ENCODE measurements at regions not wholly inside any gene's neighbourhood (a gene's known extent, or its start where the extent isn't known, plus 50 kb on each side); places are given as distances from the start of the nearest gene placed in this dataset.
"Not testable (repeated sequence)": the region's sequence is repeated elsewhere in the genome, so short reads cannot be mapped to it uniquely, and the experiment has no call there.

DNA sequence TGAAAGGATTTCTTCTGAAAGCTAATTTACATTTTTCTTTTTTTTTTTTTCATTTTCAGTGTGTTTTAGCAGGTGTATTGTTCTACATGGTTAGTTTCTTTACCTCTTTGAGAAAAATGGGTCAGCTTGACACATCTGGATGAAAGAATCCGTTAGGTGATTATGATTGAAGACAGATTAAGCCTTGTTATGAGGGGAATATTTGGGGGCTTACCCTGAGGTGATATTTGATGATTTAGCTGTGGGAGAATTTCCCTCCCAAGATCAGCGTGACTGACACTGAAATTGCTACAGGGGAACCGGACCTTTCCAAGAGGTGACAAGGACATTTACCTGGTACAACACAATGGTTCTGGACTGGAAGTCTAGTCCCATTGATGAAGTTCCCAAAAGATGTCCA is 147.5 kb downstream of the NFKBIZ start:
- DNase-seq (ENCODE audit: low spot score), result no peak

DNA sequence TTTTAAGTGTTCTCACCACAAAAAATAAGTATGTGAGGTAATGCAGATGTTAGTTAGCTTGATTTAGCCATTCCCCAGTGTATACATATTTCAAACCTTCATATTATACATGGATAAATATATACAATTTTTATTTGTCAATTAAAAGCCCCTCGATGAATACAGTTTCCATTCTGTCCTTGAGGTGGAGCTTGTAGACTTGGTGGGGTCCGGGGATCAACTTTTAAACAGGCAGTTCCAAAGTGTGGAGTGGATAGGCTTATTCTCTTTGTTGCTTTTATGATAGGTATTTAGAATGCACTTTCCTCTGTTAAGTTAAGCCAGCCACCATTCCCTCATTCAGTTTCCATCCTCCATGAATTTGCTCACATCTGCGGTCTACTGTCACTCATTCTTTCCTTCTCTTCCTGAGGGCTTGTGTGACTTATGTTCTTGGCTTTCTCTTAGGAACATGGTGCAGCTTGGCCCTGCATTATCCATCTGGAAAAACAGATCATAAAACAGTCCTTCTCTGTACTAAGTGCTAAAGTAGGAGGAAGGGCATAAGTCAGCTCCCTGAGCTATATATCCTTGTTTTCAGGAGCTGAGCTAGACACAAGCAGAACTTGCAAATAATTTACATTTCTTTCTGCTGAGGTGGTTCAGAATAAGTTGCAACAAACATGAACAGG is 149.1 kb downstream of the NFKBIZ start:
- DNase-seq (ENCODE audit: low spot score), result no peak

DNA sequence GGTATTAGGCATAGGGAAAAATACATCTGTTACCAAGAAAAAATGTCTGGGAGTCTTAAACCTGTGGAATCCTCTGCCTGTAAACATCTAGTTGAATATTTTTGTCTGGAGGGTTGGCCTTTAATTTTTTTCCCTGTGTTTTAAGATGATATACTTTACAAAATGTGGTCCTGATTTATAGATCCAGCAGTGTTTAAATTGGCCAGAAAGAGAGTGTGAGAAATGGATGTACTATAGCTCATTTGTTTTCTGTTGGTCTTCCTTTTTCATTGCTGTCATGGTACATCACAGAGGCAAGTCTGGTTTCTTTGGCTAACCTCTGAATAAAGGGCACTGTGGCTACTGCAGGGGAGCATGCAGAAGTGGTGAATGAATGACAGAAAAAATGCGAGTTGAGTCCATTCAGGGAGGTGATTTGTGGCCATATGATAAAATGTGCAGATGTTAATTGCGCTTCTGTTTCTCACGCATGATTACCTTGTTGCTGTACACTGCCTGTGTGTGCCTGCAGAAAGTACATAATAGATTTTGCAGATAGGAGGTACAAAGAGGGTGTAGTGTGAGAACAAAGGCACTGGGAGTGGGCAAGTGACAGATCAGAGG is 150.0 kb downstream of the NFKBIZ start:
- no peak for DNase-seq (ENCODE audit: low spot score)

DNA sequence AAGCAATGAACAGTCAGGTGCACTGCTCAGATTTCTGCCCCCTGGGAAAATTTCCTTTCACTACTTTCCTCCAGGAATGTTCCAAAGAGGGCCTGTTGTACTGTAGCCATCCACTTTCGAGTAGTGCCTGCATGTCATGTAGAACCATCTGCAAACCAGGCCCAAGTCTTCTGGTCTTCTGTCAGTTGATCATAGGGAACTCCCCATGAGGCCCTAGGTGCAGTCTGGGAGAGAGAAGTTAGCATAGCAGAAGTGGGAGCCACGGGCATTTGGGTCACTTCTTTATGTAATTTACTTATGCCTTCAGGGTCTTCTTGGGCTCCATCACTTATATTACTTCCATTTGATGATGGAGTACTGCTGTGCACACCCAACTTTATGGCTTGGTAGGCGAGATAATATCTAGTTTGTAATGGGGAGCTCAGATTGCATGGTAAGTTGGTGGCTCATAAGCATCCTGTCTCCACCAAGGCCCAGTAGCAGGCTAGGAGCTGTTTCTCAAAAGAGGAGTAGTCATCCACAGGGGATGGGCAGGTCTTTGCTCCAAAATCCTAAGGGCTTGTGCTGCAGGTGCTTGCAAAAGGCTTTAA is 151.4 kb downstream of the NFKBIZ start:
- DNase-seq (ENCODE audit: low spot score), result no peak

DNA sequence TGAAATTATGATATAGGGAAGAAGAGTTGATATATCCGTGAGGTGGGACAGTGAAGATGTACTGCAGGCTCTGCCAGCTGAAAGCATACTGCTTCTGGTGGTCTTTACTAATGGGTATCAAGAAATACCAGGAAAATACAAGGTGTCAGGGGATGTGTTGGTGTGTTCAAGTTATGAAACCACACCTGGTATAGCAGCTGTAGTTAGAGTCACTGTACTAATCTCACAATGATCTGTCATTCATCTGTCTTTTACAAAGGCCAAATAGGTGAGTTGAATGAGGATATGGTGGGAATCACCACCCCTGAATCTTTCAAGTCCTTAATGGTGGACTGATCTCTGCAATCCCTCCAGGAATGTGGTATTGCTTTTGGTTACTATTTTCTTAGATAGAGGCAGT is 152.7 kb downstream of the NFKBIZ start:
- no peak for DNase-seq (ENCODE audit: low spot score)

DNA sequence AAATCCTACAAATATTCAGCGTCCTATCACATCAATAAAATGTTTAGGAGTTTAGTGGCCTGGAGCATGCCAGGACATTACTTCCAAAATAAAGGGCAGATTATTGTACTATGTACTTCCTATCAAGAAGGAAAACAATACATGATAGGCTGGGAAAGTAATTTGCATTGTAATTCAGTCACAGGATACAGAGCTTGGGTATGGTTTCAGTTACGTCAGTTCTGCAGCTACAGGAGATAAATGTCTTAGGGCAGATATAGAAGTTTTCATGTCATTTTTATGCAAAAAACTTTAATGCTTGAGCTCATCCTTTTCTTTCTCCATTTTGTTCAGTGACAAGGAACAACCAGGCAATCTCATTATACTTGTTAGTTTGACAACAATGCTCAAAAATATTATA is 155.2 kb downstream of the NFKBIZ start:
- DNase-seq (ENCODE audit: low spot score), result no peak

DNA sequence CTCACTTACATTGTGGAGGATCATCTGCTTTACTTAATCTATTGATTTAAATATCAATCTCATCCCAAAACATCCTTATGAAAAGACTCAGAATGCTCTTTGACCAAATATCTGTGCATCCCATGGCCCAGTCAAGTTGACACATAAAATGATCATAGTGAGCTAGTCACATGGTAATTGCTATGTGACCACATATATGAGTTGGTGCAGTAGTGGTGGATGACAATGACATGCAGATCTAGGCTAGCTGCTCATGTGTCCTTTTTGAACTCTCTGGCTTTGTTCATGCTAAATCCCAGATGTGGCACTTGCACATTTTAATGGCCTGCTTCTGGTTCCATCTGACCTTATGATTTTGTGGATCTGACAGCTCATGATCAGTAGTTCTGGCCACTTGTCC is 156.2 kb downstream of the NFKBIZ start:
- no peak for DNase-seq (ENCODE audit: low spot score)

DNA sequence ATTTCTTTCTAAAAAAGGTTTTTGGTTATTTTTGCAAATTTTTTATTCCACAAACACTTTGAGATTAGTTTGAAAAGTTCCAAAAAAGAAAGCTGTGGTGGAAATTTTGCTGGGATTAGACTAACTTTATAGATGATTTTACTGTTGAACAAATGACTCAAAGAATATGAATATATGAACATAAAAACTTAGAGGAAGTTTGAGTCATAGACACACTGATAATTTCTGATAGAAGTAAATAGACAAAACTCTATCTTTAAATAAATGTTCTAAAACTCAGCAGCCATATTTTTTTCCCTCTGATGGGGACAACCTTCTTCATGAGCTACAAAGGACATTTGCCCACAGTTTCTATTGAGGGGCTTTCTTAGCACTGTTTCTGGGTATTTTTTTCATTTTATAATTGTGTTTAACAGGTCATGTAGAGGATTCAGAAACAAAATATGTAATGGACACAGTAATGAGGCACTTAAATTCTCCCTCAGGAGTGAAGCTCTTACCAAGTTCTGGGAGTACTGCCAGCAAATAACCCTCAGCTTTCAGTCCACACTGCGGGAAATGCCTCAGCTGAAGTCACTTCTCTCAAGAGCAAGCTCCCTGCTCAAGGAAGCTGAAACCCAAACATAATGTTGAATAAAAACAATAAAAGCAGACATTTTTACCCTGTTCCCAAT is 157.6 kb downstream of the NFKBIZ start:
- peak; percentile 74 for DNase-seq (ENCODE audit: low spot score)

DNA sequence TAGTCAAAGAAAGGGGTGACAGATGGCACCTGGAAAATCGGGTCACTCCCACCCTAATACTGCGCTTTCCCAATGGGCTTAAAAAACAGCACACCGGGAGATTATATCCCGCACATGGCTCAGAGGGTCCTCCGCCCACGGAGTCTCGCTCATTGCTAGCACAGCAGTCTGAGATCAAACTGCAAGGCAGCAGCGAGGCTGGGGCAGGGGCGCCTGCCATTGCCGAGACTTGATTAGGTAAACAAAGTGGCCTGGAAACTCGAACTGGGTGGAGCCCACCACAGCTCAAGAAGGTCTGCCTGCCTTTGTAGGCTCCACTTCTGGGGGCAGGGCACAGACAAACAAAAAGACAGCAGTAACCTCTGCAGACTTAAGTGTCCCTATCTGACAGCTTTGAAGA is 159.1 kb downstream of the NFKBIZ start:
- not testable (repeated sequence) for DNase-seq (ENCODE audit: low spot score)

DNA sequence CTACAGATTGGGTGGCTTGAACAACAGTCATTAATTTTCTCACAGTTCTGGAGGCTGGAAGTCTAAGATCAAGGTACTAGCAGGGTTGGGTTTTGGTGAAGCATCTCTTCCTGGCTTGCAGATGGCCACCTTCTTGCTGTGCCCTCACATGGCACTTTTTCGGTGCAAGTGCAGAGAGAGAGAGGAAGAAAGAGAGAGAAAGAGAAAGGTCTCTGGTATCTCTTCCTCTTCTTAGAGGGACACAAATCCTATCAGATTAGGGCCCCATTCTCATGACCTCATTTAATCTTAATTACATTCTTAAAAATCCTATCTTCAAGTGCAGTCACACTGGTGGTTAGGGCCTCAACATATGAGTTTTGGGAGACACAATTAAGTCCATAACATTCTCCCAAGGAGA is 167.1 kb downstream of the NFKBIZ start:
- no peak for DNase-seq (ENCODE audit: low spot score)

DNA sequence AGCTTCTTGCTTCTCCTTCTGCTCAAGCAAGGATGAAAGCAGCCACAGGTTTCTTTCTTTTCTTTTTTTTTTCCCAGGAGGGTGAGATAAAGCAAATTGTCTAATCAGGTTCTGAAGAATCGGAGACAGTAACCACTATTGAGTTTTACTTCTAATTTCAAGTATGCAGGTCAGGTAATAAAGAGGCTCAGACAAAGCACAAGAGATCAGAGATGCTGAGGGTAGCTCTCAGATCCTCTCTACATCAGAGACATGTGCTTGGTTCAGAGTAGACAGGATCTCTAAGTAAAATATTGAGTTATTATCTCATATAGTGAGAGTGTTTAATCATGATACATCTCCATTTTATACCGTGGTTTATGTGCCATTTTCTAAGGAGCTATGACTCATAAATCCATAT is 168.5 kb downstream of the NFKBIZ start:
- DNase-seq (ENCODE audit: low spot score), result no peak

DNA sequence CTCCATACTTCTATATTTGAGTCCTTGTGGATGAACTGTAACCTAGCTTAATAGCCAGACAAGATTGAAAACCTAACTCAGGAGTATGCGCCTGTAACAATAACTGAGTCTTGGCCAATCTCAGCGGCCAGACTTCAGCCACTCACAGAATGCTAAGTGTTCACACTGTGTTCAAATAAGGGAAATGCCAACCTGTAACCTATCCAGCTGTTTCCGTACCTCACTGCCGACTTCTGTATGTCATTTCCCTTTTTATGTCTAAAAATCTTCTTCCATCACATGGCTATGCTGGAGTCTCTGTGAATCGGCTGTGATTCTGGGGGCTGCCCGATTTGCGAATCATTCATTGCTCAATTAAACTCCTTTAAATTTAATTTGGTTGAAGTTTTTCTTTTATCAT is 169.2 kb downstream of the NFKBIZ start:
- DNase-seq (ENCODE audit: low spot score), result no peak

DNA sequence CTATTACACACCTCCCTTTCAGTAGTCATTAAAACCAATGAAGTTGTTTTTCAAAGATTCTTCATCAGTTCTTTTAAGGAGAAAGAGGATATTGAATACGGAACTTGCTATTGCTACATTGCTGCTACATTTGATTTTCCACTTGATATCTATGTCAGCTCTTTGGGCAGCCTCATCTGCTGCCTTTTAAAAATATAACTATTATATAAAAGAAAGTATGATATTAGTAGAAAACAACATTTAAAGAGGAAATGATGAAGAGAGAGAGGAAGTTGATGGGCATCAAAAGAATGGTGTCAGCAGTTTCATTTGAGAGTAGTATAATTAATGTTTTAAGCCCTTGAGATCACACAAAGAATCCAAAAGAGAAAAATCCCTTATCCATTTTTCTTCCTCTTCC is 171.4 kb downstream of the NFKBIZ start:
- no peak for DNase-seq (ENCODE audit: low spot score)

DNA sequence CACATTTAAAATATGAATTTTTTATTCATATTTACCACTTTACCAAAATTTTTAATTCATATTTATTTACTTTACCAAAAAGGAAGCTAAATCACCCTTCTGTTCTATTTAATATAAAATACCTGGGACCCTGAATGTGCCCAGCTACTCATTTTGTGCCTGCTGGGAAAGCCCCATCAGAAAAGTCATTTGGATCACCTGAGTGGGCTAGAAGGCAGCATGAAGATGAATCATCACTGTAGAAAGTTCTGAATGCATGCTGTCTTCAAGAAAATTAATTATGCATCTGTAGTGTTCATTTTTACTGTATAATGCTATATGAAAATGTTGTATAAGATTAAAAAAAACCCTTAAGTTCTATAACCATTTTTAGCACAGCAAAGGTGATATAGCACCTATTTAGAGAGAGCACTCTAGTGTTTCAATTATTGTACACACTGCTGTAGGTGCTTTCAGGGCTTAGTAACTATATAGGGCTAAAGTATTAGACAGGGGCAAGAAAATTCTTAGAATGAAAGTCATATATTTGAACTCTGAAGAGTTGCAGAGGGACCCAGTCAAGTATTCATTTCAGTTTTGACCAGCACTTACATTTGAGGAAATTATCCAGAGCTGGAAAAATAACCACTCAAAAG is 175.1 kb downstream of the NFKBIZ start:
- DNase-seq (ENCODE audit: low spot score), result no peak

DNA sequence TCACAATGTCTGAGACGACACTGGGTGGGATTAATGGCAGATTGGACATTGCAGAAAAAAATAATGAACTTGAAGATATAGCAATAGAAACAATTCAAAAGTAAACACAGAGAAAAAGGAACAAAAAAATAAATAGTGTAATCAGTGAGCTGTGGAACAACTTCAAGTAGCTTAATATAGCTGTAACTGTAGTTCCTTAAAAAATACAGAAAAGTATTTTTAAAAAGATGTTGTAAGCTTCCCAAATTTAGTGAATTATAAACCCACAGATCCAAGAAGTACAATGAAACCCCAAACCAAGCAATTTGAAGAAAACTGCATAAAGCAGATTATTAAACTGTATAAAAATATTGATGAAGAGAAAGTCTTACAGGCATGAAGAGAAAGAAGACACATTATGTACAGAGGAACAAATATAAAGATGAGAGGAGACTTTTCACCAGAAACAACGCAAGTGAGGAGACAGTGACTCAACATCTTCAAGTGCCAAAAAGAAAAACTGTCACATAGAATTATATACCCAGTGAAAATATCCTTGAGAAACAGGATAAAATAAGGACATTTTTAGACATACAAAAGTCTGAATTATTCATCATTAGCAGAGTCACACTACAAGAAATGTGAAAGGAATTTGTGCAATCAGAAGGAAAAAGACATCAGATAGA is 176.4 kb downstream of the NFKBIZ start:
- no peak for DNase-seq (ENCODE audit: low spot score)

DNA sequence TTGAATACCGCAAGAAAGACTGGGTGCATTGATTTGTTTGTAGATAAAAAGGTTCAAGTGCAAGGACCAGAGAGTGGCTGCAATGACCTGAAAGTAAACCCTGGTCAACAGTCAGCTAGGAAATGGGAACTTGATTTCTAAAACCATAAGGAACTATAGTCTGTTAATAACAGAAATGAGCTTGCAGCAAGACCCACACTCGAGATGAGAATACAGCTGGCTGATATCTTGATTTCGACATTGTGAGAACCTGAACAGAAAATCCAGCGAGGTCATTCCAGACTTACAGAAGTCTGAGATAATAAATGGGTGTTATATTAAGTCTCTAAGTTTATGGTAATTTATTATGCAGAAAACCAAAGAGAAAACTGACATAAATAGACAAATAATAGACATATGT is 177.3 kb downstream of the NFKBIZ start:
- no peak for DNase-seq (ENCODE audit: low spot score)

DNA sequence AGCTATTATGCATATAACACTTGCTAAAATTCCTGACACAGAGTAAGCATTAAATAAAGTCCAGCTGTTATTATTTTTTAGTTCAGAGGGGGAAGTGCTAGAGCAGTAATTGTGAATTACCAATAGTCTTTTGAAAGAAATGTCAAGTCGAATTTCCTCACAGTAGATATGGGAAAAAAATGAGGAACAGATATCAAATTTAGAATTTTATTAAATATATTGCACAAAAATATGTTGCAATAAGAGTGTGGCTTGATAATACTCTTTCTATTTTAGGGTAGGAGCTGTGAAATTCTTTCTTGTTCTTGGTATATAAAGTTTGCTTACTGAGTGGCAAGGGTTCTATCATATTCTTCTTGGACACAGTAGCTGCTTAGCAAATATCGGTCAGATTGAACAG is 181.3 kb downstream of the NFKBIZ start:
- no peak for DNase-seq (ENCODE audit: low spot score)

DNA sequence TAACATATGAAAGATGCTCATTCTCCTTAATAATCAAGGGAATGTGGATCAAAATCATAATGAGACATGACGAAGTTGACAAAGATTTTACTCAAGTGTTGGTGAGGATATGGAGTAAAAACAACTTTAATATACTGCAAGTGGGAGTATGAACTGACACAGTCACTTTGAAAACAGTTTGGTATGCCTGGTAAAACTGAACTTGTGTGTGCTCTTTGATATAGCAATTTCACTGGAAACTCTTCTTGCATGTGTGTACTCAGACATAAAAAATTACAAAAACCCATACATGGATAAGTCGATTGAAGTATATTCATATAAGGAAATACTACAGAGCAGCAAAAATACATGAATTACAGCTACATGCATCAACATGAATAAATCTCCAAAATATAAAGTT is 182.5 kb downstream of the NFKBIZ start:
- no peak for DNase-seq (ENCODE audit: low spot score)

DNA sequence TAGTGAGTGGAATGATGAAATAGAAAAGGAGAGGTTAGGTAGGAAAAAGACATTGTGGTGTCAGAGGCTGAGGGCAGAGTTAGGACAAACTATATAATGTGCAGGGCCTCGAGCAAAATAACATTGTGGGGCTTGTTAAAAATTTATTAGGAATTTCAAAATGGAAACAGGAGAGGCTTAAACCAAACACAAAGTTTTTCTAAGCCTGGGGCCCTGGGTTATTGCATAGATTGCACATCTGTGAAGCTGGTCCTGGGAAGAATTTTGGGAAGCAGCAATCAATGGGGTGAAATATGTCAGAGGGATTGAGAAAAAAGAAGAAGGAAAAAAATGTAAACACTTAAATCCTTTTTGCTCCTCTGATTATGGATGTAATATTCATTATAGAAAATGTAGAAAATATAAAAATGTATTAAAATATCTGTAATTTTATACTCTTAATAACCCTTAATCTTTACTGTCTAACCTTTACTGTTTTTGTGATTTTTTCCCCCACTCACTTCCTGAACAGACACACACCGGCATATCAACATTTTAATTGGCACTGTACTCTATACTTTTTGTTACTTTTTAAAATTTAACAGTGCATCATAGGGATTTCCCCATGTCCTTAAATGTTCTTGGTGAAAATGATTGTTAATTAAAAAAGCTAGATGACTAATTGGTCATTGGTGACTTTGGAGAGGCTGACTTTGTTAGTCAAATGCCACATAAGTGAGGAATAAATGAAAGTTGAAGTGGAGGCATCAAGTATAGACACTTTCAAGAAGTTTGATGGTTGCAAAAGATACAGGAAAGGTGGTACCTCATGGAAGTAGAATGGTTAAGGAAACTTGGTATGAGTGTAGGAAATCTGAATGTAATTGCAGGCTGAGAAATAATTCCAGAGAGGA is 183.4 kb downstream of the NFKBIZ start:
- no peak for DNase-seq (ENCODE audit: low spot score)

DNA sequence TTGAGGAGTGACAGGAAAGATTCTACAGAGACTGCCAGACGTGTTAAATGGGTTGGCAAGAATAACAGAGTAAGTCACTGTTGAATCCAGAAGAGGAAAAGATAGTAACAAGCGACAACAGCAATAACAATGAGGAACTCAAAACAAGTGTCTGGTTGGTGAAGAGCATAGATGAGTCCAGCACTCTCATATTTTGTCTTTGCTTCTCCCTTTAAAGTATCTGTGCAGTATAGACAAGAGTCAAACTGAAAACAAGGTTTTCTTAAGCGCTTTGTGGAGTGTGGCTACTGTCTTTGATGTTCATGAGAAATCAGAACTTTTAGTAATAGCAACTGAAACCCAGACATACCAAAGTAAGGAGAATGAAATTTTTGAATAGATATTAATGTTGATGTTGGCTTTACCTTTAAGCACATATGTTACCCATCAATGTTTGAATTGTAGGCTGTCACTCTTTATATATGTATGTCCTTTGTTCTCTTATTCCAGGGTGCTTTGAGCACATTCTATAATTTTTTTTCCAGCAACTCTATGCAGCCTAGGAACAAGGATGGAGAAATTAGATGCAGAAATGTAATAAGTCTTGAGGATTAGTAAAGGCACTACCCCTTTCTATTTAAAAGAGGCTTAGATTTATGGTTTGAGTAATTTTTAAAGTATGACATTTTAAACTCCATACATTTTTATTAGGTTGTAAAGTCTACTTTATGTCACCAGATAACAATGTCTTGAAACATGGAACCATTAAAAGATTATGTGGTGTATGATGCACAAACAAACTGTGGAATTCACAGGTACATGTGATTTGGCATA is 185.5 kb downstream of the NFKBIZ start:
- DNase-seq (ENCODE audit: low spot score), result no peak
